Activated T-cell treated with anti-CD3 and anti-CD28 coated beads for 24 hours (primary cell): ENCODE measurements at regions not wholly inside any gene's neighbourhood (a gene's known extent, or its start where the extent isn't known, plus 50 kb on each side); places are given as distances from the start of the nearest gene placed in this dataset.

ENCODE experiments used
- DNase-seq: peaks from one replicate; pipeline ENCODE4 v3.0.0-alpha.2; 2020; ENCODE audit warnings: low read depth

- no peak for DNase-seq
Observed at GRCh38 chr4:56206258-56206657, 181.0 kb downstream of the AASDH start.

GRCh38 chr4:56200275-56200674 lies 187.0 kb downstream of the AASDH start:
- no peak for DNase-seq

GRCh38 chr4:56198265-56198664 lies 189.0 kb downstream of the AASDH start:
- no peak for DNase-seq

- no peak for DNase-seq
Observed at GRCh38 chr4:56197387-56197786, 189.9 kb downstream of the AASDH start.

GRCh38 chr4:56195025-56195424 lies 192.3 kb downstream of the AASDH start:
- no peak for DNase-seq

GRCh38 chr4:56191534-56191933 lies 195.8 kb downstream of the AASDH start:
- DNase-seq: no peak

- no peak for DNase-seq
Observed at GRCh38 chr4:56187688-56188087, 199.6 kb downstream of the AASDH start.

GRCh38 chr4:56186808-56187523 lies 200.3 kb downstream of the AASDH start:
- DNase-seq: no peak

GRCh38 chr4:56185901-56186300 lies 201.4 kb downstream of the AASDH start:
- DNase-seq: no peak

GRCh38 chr4:56184214-56184613 lies 203.1 kb downstream of the AASDH start:
- DNase-seq: no peak

- DNase-seq: no peak
Observed at GRCh38 chr4:56183344-56183959, 203.8 kb downstream of the AASDH start.

GRCh38 chr4:56182356-56182755 lies 204.9 kb downstream of the AASDH start:
- DNase-seq: no peak

GRCh38 chr4:56181140-56181953 lies 205.9 kb downstream of the AASDH start:
- DNase-seq: no peak

- no peak for DNase-seq
Observed at GRCh38 chr4:56169061-56169460, 218.2 kb downstream of the AASDH start.

GRCh38 chr4:56164907-56165306 lies 216.2 kb downstream of the CEP135 start:
- no peak for DNase-seq

GRCh38 chr4:56160636-56161035 lies 211.9 kb downstream of the CEP135 start:
- DNase-seq: no peak

- DNase-seq: no peak
Observed at GRCh38 chr4:56158483-56158882, 209.7 kb downstream of the CEP135 start.

- no peak for DNase-seq
Observed at GRCh38 chr4:56156141-56156540, 207.4 kb downstream of the CEP135 start.

GRCh38 chr4:56155432-56155831 lies 206.7 kb downstream of the CEP135 start:
- no peak for DNase-seq

GRCh38 chr4:56149591-56149990 lies 200.8 kb downstream of the CEP135 start:
- DNase-seq: no peak

- DNase-seq: no peak
Observed at GRCh38 chr4:56148428-56148827, 199.7 kb downstream of the CEP135 start.

- no peak for DNase-seq
Observed at GRCh38 chr4:56147371-56147770, 198.6 kb downstream of the CEP135 start.

GRCh38 chr4:56146956-56147355 lies 198.2 kb downstream of the CEP135 start:
- DNase-seq: no peak
